NK-92 (cell line): ENCODE measurements at regions not wholly inside any gene's neighbourhood (a gene's known extent, or its start where the extent isn't known, plus 50 kb on each side); places are given as distances from the start of the nearest gene placed in this dataset.

Experiments used
- DNase-seq: peaks from one replicate; lab custom pipeline; 2025; ENCODE audit not compliant: unreplicated experiment; lab: John Stamatoyannopoulos, UW

DNA sequence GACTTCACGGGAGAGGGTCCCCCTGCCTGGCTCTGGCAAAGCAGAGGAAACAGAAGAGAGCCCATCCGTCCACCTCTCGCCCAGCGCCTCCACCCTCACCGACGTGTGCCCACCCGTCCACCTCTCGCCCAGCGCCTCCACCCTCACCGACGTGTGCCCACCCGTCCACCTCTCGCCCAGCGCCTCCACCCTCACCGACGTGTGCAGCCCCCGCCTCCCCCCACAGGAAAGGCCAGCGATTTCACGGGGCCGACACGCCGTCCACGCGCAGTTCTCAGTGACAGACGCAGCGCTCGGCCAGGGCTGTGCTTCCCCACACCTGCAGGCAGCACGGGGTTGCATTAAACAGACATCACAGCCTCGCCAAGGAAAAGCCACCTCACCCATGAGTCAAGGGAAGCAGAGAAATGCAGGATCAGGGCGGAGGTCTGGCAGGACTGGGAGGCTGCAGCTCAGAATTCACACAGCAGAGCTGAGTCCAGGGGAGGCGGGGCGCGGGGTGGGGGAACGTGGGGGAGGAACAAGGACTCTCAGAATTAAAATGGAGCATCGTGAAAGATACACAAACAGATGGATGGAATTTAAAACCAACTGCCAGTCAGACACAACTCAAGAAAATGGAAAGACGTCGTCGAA is 377.7 kb downstream of the BRD1 start:
- no peak for DNase-seq

DNA sequence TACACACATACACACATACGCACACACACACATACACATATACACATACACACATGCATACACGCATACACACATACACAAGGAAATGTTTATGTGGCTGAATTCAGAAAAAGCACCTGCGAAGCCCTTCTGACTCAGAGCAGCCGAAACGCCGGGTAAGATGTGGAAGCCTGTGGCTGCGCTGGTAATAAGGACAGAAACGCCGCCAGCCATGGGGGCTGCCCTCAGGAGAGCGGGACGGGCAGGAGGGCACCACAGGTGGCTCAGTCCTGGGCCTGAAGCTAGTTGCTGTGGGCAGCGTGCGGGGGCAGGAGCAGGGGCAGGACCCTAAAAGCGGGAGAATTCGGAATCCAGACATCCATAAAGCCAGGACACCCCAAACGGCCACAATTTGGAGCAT is 378.3 kb downstream of the BRD1 start:
- no peak for DNase-seq

DNA sequence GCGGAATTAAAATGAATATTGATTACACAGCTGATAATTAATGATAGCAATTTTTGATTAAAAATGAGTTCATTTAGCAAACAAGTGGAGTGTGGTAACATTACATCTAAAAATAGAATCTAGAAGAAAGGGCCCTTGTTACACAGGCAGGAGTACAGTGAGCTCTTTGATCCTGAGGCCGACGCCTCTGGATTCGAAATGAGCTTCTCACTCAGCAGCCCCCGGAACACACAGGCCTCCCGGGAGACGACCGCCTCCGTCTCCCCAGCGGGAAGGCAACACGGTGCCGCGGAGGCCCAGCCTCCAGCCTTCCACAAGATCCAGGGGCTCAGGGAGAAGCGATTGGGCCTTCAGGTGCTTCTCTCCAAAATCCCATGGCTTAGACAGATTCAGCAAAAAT is 379.1 kb downstream of the BRD1 start:
- no peak for DNase-seq

DNA sequence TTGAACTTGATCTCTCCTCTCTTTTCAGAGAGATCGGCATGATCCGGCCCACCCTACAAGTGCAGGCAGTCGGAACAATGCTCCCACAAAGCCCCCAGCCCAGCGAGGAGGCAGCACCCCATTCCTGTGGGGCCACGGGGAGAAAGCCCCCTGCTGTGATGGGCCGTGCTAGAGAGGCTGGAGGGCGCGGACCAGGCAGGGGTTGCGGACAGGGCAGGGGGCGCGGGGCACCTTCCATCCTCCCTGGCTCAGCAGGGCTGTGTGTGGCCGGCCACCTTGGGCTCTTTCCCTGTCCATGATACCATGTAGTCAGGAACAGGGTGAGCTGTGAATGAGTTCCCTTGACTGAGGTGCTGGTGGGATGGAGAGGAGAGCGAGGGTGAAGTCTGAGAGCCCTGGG is 379.8 kb downstream of the BRD1 start:
- DNase-seq: no peak

DNA sequence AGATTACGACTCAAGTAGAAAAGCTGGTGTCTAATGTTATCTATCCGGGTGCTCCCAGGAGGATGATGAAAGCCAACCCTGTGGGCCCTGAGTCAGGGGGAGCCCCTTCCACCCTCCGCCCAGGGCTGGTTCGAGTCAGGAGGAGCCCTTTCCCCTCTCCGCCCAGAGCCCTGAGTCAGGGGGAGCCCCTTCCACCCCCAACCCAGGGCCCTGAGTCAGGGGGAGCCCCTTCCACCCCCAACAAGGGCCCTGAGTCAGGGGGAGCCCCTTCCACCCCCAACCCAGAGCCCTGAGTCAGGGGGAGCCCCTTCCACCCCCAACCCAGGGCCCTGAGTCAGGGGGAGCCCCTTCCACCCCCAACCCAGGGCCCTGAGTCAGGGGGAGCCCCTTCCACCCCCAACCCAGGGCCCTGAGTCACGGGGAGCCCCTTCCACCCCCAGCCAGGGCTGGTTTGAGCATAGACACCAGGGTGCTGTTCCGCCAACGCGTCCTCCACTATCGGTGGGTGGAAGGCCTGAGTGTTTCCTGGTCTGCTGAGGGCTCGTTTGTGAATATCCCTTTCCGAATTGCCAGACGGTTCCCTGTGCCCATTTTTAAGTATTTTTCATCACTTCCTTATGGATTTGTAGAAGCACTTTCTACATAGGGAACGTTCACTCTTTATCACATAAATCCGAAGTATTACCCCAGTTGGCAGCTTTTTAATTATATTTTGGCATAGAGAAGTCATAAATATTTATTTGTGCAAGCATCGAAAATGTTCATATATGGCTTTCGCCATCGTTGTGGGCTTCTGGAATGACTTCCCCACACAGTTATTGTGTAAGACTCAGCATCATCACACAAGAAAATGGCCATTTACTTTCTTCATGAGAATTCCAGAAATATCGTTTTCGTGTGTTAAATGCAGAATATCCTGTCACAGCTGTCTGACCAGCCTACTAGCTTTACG is 380.6 kb downstream of the BRD1 start:
- no peak for DNase-seq

DNA sequence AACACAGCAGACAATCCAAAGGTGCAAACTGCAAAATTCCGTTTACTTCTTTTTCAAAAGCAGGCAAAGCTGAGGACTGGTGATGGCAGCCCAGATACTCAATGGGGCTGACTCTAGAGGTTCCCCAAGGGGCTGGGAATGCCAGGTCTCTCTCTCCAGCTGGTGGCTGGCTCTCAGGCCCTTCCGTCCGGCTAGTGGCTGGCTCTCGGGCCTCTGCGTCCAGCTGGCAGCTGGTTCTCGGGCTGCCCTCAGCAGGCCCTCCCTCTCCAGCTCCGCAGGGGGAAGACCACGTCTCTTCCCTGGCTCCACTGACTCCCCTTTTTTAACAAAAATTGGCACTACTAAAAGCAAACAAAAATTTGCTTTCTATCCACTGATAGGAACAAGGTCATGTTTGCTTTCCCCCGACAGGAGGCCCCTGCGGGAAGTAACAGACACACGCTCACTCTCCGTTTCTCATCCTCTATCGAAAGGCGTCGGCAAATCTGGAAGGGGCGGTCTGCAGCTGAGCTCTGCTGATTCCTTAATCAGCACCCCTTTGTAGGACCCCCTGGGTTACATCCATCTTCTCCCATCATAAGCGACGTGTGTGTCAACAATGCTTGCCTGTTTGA is 381.4 kb downstream of the BRD1 start:
- DNase-seq: no peak

DNA sequence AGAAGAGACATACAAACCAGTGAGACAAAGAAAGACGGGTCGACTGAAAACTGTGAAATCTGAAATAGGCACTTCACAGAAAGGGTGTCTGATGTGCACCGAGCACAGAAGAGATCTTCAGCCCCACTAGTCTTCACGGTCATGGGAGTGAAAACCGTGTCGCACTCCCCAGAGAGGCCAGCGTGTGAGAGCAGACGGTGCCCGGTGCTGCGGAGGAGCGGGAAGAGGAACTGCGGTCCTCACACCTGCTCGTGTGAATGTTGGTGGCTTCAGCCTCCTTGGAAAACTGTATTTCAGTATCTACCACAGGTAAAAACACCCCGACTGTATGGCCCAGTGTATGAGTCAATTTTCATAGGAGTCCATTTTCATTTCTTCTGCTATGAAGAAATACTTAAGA is 382.9 kb downstream of the BRD1 start:
- DNase-seq: no peak

DNA sequence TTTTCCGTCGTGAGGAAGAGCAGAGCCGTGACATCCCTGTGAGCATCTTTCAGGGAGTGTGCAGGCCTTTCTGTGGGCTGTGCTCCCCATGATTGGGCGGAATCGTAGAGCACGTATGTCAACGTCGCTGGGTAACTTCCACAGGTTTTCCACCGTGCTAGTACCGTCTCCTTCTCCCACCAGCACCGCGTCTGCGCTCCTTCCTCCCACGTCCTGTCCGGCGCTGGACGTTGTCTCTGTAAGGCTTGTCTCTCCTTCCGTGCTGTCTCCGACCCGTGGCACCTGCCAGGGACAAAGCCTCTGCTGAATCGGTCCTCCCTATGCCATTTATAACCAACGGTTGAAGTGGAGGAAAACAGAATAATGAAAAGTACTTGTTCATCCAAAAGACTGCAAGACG is 386.7 kb downstream of the BRD1 start:
- DNase-seq: no peak

DNA sequence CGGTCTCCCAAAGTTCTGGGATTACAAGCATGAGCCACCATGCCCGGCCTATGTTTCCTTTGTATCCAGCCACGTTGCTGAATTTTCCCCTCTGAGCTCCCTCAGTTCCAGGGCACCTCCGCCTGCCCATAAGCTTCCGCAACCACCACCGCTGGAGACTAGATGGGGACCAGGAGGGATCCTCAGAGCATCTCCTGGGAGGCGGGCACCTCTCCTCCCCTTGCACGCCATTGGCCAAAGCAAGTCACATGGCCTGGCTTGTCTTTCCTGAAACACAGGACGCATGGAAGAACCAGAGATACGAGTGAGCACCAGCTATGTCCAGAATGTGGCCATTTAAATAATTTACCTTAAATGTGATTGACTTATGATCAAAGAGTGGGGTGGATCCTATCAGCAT is 388.3 kb downstream of the BRD1 start:
- DNase-seq: no peak

DNA sequence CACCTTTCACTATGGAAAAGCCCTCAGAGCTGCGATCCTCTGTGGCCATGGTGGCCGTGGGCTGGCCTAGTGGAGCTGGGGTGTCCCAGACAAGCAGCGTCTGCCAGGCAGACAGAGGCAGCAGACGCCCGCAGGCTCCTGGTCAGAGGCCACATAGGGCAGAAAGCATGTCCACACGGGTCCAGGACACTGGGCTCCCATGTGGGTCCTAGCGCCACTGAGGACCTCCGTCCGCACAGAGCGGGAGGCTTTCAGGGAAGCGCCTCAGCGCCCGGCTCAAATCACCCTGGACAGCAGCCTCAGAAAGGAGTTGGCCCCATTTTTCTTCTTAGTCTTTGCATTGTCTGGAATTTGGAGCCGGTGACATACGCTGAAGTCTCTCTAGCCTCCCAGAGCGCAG is 389.7 kb downstream of the BRD1 start:
- no peak for DNase-seq

DNA sequence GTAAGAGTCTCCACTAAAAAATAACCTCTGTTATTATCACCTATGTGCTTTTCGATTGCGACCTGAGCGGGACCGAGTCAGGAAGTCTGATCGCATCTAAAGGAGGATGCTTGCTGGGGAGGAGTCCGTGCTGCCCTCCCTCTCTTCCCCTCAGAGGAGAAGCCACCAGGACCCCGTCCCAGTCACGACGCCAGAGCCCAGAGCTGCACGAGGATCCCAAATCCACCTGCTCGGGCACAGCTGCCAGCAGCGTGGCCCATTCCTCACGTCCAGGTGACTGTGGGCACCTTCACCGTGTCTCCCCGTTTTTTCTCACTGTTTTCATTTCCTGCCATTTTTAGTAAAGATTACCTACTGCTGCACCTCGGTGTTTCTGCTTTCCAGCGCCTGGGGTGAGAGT is 390.3 kb downstream of the BRD1 start:
- no peak for DNase-seq

DNA sequence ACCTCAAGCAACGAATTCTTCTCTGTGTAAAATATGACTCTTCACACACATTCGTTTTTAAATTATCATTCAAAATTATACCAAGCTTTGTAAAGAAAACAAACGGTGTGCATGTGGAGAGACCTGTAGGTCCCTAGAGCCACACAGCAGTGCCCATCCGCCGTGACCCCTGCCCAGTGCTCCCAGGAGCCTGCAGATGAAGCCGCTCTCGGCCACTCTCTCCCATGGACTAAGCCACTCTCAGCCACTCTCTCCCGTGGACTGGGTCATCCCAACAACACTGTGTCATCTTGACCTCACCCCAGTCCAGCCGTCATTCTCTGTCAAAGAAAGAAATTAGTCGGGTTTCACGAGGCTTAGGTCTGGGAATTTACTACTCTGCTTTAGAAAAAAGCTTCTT is 391.6 kb downstream of the BRD1 start:
- DNase-seq: no peak

DNA sequence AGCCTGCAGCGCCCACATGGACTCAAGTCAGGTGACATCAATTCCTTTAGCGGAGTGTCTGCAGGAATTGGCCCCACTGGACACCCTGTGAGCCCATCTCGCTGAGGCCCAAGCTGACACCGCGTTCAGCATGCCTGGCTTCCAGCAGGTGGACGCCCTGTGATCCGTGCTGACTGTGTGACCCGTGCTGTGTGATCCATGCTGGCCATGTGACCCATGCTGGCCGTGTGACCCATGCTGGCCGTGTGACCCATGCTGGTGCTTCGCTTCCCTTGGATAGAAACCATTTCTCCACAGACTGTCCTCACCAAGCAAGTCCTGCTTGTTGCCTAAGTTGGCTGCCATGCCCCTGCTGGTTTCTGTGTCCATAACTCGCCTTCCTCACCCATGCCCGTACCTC is 392.1 kb downstream of the BRD1 start:
- DNase-seq: no peak

DNA sequence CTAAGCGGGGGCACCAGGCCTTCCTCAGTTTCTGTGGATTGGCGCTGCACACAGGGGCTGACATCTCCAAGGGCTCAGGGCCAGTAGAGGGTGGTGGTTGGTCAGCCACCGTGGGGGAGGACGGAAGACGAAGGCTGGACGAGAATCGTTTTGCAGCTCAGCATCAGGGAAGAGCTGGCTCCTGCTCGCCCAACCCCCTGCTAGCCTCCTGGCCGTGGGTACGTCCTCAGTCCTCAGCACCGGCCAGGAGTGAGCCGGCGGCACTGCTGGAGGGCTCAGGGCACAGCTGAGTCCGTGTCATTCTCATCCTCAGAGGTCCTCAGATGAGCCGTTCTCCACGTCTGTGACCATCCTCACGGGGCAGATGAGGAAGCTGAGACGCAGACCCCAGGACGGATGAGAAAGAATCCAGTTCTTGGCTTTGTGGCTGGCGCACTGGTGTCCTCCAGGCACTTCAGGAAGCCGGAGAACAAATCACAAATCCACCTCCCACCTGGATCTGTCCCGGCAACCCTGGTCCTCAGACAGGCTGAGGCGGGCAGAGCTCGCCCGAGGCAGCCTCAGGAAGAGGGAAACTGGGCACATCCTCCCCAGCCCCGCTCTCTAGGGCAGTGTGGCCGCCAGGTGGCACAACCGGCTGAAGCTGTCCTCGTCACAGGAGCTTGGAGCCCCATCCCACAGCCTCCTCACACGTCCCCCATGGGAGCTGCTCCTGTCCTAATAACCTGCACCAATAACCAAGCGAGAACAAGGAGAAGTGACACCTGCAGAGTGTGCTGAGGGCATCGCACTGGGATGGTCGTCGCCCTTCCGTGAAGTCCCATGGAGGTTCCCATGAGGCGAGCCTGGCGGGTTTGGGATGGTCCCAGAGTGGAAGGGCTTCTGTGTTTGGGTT is 393.7 kb downstream of the BRD1 start:
- DNase-seq: no peak

DNA sequence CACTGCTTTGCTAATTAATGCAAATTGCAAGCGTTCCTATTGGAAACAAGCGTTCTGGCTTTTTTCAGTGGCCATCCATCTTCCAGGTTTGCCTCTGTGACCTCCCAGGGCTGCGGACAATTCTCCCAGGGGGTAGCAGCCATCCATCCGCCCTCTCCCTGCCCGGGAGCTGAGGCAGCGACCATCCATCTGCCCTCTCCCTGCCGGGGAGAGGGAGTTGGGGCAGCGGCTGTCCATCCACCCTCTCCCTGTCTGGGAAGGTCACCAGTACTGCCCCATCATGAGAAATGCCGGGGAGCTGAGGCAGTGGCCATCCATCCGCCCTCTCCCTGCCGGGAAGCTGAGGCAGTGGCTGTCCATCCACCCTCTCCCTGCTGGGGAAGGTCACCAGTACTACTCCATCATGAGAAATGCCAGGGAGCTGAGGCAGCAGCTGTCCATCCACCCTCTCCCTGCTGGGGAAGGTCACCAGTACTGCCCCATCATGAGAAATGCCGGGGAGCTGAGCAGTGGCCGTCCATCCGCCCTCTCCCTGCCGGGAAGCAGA is 394.7 kb downstream of the BRD1 start:
- no peak for DNase-seq

DNA sequence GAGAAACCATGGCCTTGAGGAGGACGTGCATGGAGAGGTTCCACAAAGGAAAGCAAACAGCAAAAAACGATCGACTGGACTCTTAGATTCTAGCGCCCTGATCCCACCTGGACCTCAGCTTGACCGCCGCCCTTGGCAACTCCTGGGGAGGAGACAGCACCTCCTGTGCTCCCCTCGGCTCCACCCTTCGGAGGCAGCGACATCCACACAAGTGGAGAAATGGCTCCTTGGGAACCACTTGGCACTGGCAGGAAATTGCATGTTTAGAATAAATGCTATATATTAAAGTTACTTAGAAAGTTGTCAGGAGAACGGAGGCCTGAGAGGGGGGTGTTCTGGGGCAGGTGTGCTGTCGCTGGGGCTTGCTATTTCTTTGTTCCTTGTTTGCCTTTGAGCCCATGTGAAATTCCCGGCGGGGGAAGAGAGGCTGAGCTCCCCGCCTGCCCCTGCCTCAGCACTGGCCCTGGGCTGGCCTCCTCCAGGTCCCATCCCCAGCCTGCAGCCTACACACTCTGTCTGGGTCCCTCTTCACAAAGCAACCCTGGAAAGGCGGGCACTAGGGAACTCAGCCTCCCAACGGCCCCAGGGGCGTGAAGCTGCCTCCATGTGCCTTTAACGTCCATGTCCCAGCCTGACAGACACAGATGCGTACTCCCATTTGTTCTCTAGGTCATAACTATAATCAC is 395.3 kb downstream of the BRD1 start:
- DNase-seq: no peak

DNA sequence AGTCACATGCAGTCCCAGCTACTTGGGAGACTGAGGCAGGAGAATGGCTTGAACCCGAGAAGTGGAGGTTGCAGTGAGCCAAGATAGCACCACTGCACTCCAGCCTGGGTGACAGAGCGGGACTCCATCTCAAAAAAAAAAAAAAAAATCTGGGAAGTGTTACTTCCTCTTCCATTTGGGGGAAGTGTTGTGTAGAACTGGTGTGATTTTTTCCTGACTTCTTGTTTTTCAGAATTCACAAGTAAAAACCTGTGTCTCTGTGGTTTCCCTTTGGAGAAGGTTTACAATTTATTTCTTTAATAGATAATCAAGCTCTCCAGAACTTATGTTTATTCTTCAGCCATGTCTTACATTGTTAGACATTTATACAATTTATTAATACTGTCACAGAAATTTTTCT is 396.1 kb downstream of the BRD1 start:
- DNase-seq: no peak

DNA sequence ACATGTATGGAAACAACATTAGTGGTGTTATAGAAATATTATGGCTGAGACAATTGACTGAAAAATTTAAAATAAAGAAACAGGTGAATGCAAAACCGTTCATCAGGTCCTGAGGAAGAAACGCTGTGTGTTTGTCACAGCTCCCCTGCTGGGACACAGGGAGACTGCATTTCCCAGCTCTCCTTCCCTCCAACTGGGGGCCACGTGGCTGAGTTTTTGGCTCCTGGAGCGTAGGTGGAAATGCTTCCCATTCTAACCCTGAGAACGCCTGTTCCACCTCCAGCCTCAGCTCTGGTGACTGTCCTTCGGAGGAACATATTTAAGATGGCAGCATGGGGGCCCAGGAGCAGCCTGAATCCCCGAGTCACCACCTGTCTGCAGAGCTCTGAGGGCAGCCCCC is 398.6 kb downstream of the BRD1 start:
- no peak for DNase-seq

DNA sequence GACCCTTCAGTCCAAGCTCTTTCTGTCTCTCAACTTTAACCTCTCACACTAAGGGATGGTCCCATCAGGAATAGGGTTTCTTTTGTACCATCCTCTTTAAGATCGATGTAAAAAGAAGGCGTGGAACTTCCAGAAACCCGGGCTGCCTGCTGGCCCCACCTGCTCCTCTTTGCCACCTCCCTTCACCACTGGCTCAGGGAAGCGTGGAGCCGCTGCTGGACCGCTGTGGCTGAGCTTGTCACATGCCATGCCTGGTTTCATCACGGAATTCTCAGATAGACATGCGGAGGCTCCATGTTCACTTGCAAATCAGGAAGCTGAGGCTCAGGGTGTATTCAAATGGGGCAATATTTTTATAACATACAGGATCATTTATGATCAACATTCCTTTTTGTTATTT is 399.7 kb downstream of the BRD1 start:
- no peak for DNase-seq

DNA sequence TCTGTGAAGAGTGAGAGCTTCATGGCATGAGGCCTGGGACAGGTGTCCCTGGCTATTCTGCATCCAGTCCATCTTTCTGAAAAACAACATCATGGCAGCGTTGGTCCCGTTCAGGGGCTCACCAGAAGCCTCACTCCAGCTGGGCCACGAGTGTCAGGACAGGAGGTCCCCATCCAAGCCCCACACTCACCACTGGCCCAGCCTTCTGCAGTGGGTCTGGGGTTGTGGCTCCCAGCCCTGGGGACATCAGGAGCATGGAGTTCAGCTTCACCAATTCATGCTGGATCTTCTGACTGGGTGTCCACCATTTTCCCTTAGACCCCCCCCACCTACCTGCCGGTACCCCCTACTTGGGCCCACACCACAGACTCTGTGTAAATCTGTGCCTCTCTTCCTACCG is 400.3 kb downstream of the BRD1 start:
- no peak for DNase-seq
